ENCODE measurements at regions not wholly inside any gene's neighbourhood (a gene's known extent, or its start where the extent isn't known, plus 50 kb on each side); places are given as distances from the start of the nearest gene placed in this dataset.

GRCh38 chr2:7552825-7553570 is 635.8 kb downstream of the RNF144A start (continued):
- TF ChIP-seq HNRNPK (IDR thresholded peaks at IDR 0.05; ENCODE audit: low read depth, low read length, poor library complexity, severe bottlenecking) (no peak), NR2C1 (IDR thresholded peaks at IDR 0.05) (no peak), NR2C1 (tag; IDR thresholded peaks at IDR 0.05) (no peak), HOXB6 (CRISPR knock-in tag; IDR thresholded peaks at IDR 0.05; ENCODE audit: borderline replicate concordance) (no peak), SNAPC5 (CRISPR knock-in tag; IDR thresholded peaks at IDR 0.05) (no peak), CHD4 (IDR thresholded peaks at IDR 0.05; ENCODE audit: insufficient read depth, insufficient replicate concordance, low read depth, low read length, poor library complexity, severe bottlenecking) (no peak)

GRCh38 chr2:7555260-7555659 is 638.0 kb downstream of the RNF144A start:
- no TSS peak for BruUV-seq (replicated peaks)
- no peaks in the 10 kb centered on the region for H4K20me1 ChIP-seq (replicated peaks; ENCODE audit: control insufficient read depth, insufficient read depth, low read length)
- H3K4me3 ChIP-seq: no peak overlapping the region
- ATAC-seq (no peak), FAIRE-seq (no peak), DNase-seq (ENCODE audit: extremely low read depth in 1 of 4, low spot score in 3 of 4) (no peak)
- no peak overlapping the region for H3K27ac ChIP-seq (ENCODE audit: extremely low read depth, low read depth, low read length)
- ChIA-PET CTCF (ENCODE audit: low intra/inter-chr PET ratio) (no interaction called here), POLR2A (interaction anchor here (0.6 kb wide), 1 partner anchor 549 kb away, joined by 3 read pairs; no protein-coding TSS in a partner anchor)
- H3K9ac ChIP-seq (ENCODE audit: insufficient read depth in 1 of 2, low read depth in 2 of 2, low read length in 2 of 2): no peak overlapping the region
- H3K9me3 ChIP-seq (replicated peaks; ENCODE audit: control insufficient read depth, insufficient read depth, low read depth, low read length): no peaks in the 10 kb centered on the region
- in situ Hi-C loops (cut with MboI) (no loop called here), intact Hi-C loops (cut with micrococcal nuclease) (no loop called here)
- no peaks in the 10 kb centered on the region for H3K79me2 ChIP-seq (ENCODE audit: control insufficient read depth, insufficient read depth, low read length)
- H2AFZ ChIP-seq (ENCODE audit: low read depth, low read length): no peak overlapping the region
- no peak overlapping the region for H3K4me2 ChIP-seq (ENCODE audit: insufficient read depth, low read length)
- no peaks in the 10 kb centered on the region for H3K27me3 ChIP-seq (ENCODE audit: control insufficient read depth in 2 of 2, insufficient read depth in 2 of 2, low read length in 2 of 2)
- no peaks in the 10 kb centered on the region for H3K36me3 ChIP-seq (ENCODE audit: control insufficient read depth, insufficient read depth, low read length)
- WGBS (ENCODE audit: insufficient coverage, low coverage, missing lambda C conversion rate): 1% methylated on average over 10 of the region's 10 CpGs
- H3K9me1 ChIP-seq (ENCODE audit: control insufficient read depth, insufficient read depth, low read length): no peaks in the 10 kb centered on the region
- H3K4me1 ChIP-seq (replicated peaks in 1 of 2; ENCODE audit: control insufficient read depth in 2 of 2, insufficient read depth in 2 of 2, low read length in 2 of 2): no peaks in the 10 kb centered on the region
- TF ChIP-seq ZZZ3 (IDR thresholded peaks at IDR 0.05): no peak
- TF ChIP-seq ZBTB9 (CRISPR knock-in tag; IDR thresholded peaks at IDR 0.05): no peak
- TF ChIP-seq CLOCK (CRISPR knock-in tag; IDR thresholded peaks at IDR 0.05; ENCODE audit: borderline replicate concordance): no peak
- TF ChIP-seq ZNF431 (CRISPR knock-in tag; IDR thresholded peaks at IDR 0.05): no peak
- TF ChIP-seq HINFP (tag; conservative IDR thresholded peaks at IDR 0.05; ENCODE audit: low read depth): no peak
- TF ChIP-seq ZNF274 (IDR thresholded peaks at IDR 0.05; ENCODE audit: borderline replicate concordance, low read depth, low read length): no peak
- TF ChIP-seq PHB (CRISPR knock-in tag; IDR thresholded peaks at IDR 0.05): no peak

Data from K562 (cell line).